Karpas-422 (cell line): ENCODE measurements at regions not wholly inside any gene's neighbourhood (a gene's known extent, or its start where the extent isn't known, plus 50 kb on each side); places are given as distances from the start of the nearest gene placed in this dataset.

Experiments
- DNase-seq: peaks from one replicate; pipeline ENCODE4 v3.0.0-alpha.2; 2015
- H2AFZ ChIP-seq: fragments of 200-600 bp; sonication (generic); 2 replicates; pipeline ENCODE4 v1.6.1; 2014; ENCODE audit warnings: antibody characterized with exemption, low read length, mixed read lengths
- H3K27ac ChIP-seq: fragments of 200-600 bp; sonication (generic); 2 replicates; pipeline ENCODE4 v1.5.1; 2014; ENCODE audit warnings: mild to moderate bottlenecking, low read length, moderate library complexity
- H3K27me3 ChIP-seq: fragments of 200-600 bp; sonication (generic); 2 replicates; pipeline ENCODE4 v1.6.1; 2014; ENCODE audit warnings: low read length, mixed read lengths
- H3K36me3 ChIP-seq: fragments of 200-600 bp; sonication (generic); 2 replicates; pipeline ENCODE4 v1.6.1; 2014; ENCODE audit warnings: low read length, mixed read lengths; ENCODE audit not compliant: insufficient read depth
- H3K4me1 ChIP-seq: fragments of 200-600 bp; sonication (generic); 2 replicates; pipeline ENCODE4 v1.6.1; 2014; ENCODE audit warnings: mild to moderate bottlenecking, low read length, mixed read lengths
- H3K4me2 ChIP-seq: fragments of 200-600 bp; sonication (generic); 2 replicates; pipeline ENCODE4 v1.6.1; 2014; ENCODE audit warnings: low read length, low read depth, mild to moderate bottlenecking; ENCODE audit not compliant: poor library complexity, severe bottlenecking
- H3K4me3 ChIP-seq: fragments of 200-600 bp; sonication (generic); 2 replicates; pipeline ENCODE4 v1.5.1; 2014; ENCODE audit warnings: mild to moderate bottlenecking, antibody characterized with exemption, low read length, mixed read lengths
- H3K79me2 ChIP-seq: fragments of 200-600 bp; sonication (generic); 2 replicates; pipeline ENCODE4 v1.6.1; 2014; ENCODE audit warnings: mild to moderate bottlenecking, low read length, mixed read lengths
- H3K9ac ChIP-seq: fragments of 200-600 bp; sonication (generic); 2 replicates; pipeline ENCODE4 v1.6.0; 2014; ENCODE audit warnings: low read length
- H3K9me2 ChIP-seq: fragments of 200-600 bp; sonication (generic), shearing (Covaris generic); replicated peaks from 2 replicates; pipeline ENCODE4 v1.6.0; 2014; ENCODE audit warnings: mild to moderate bottlenecking, low read length, moderate library complexity; ENCODE audit not compliant: insufficient read depth
- H3K9me3 ChIP-seq: fragments of 300-700, 200-600 bp; sonication (generic); 2 replicates; pipeline ENCODE4 v1.6.1; 2014; ENCODE audit warnings: low read length, mixed read lengths
- H4K20me1 ChIP-seq: fragments of 200-600 bp; sonication (generic); 2 replicates; pipeline ENCODE4 v1.6.1; 2014; ENCODE audit warnings: mild to moderate bottlenecking, antibody characterized with exemption, low read length, low read depth; ENCODE audit not compliant: insufficient read depth

DNA sequence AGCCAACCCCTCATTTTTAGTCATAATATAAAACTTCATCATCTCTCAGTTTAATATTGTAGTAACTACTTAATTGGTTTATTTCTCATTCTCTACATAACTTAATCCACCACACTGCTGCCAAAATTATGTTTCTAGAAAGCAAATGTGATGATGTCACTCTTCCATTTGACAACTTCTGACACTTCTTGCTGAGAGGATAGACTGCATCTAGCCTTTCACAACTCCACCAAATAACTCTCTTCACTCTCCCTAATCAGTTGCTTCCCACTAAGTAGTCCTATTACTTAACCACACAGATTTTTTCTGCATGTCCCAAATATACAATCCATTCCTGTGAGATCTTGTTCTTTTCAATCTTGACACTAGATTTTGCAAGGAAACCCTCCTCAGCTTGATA lies 951.3 kb downstream of the EPHA7 start:
- H3K4me1 ChIP-seq, result no peaks in the 10 kb centered on the region
- H4K20me1 ChIP-seq, result no peaks in the 10 kb centered on the region
- no peak overlapping the region for H2AFZ ChIP-seq
- H3K4me2 ChIP-seq, result no peak overlapping the region
- H3K9ac ChIP-seq, result no peak overlapping the region
- H3K79me2 ChIP-seq, result no peaks in the 10 kb centered on the region
- H3K27ac ChIP-seq, result no peak overlapping the region
- H3K36me3 ChIP-seq, result no peaks in the 10 kb centered on the region
- peaks cover 35% of the 10 kb centered on the region for H3K9me3 ChIP-seq
- H3K27me3 ChIP-seq, result no peaks in the 10 kb centered on the region
- H3K9me2 ChIP-seq, result no peaks in the 10 kb centered on the region
- DNase-seq, result no peak
- H3K4me3 ChIP-seq, result no peak overlapping the region

DNA sequence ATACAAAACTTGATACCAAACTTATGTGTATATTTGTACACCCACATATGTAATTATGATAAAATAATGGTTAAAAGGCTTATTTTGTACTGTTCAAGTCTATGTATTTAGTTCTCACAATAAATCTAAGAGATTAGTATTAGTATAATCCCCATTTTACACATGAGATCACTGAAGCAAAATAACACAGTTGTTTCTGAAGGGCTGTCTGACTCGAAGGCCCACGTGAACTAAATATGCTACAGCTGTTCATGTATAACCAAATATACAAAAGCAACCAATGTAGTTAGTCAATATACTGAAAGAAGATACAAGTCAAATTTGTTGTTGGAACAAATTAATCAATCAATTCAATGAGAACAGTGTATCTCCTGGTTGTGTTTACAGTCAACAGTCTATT lies 959.2 kb downstream of the EPHA7 start:
- Histone ChIP-seq H2AFZ (no peak overlapping the region), H3K4me2 (no peak overlapping the region), H3K9me3 (peaks cover 25% of the 10 kb centered on the region)

GRCh38 chr6:92459606-92460005 lies 959.8 kb downstream of the EPHA7 start:
- H3K9me3 ChIP-seq, result peaks cover 30% of the 10 kb centered on the region
- no peak overlapping the region for H3K27ac ChIP-seq
- H3K9me2 ChIP-seq, result no peaks in the 10 kb centered on the region
- H3K27me3 ChIP-seq, result no peaks in the 10 kb centered on the region
- no peak overlapping the region for H3K9ac ChIP-seq
- H2AFZ ChIP-seq, result no peak overlapping the region
- no peak overlapping the region for H3K4me3 ChIP-seq
- H3K4me2 ChIP-seq, result no peak overlapping the region
- H3K36me3 ChIP-seq, result no peaks in the 10 kb centered on the region
- no peak for DNase-seq
- no peaks in the 10 kb centered on the region for H3K79me2 ChIP-seq
- no peaks in the 10 kb centered on the region for H4K20me1 ChIP-seq
- H3K4me1 ChIP-seq, result no peaks in the 10 kb centered on the region

More for the DNA sequence above, 959.2 kb downstream of the EPHA7 start:
- Histone ChIP-seq H3K79me2 (no peaks in the 10 kb centered on the region), H3K4me1 (no peaks in the 10 kb centered on the region), H3K9me2 (no peaks in the 10 kb centered on the region), H3K27me3 (no peaks in the 10 kb centered on the region), H3K9ac (no peak overlapping the region), H3K4me3 (no peak overlapping the region), H3K36me3 (no peaks in the 10 kb centered on the region), H4K20me1 (no peaks in the 10 kb centered on the region), H3K27ac (no peak overlapping the region)
- DNase-seq, result no peak

DNA sequence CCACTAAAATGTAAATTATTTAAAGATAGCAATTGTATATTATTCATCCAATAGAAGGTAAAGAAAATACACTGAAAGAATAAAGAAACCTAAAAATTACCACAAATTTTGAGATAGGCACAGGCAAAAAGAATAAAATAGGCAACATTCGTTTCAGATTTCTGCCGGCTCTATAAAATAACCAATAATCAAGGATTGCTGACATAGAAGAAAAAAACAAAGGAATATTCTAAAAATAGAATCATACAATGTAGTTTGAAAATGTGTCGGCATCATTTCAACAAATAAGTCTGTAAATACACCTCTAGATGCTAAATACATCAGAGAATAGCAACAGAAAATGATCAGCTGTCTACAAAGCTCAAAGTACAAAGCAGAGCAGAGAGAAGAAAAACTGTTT lies 973.3 kb downstream of the EPHA7 start:
- peaks cover 24% of the 10 kb centered on the region for H3K9me3 ChIP-seq
- no peaks in the 10 kb centered on the region for H3K4me1 ChIP-seq
- no peak overlapping the region for H3K27ac ChIP-seq
- no peaks in the 10 kb centered on the region for H3K36me3 ChIP-seq
- no peak for DNase-seq
- H3K4me3 ChIP-seq, result no peak overlapping the region
- H4K20me1 ChIP-seq, result no peaks in the 10 kb centered on the region
- no peak overlapping the region for H2AFZ ChIP-seq
- no peaks in the 10 kb centered on the region for H3K27me3 ChIP-seq
- H3K4me2 ChIP-seq, result no peak overlapping the region
- no peaks in the 10 kb centered on the region for H3K79me2 ChIP-seq
- no peaks in the 10 kb centered on the region for H3K9me2 ChIP-seq
- H3K9ac ChIP-seq, result no peak overlapping the region

- no peaks in the 10 kb centered on the region for H3K27me3 ChIP-seq
- H3K9me2 ChIP-seq, result no peaks in the 10 kb centered on the region
- H3K9me3 ChIP-seq, result peaks cover 4% of the 10 kb centered on the region
- no peaks in the 10 kb centered on the region for H3K4me1 ChIP-seq
- H2AFZ ChIP-seq, result no peak overlapping the region
- no peak overlapping the region for H3K4me3 ChIP-seq
- H3K4me2 ChIP-seq, result no peak overlapping the region
- DNase-seq, result no peak
- H3K79me2 ChIP-seq, result no peaks in the 10 kb centered on the region
- no peaks in the 10 kb centered on the region for H4K20me1 ChIP-seq
- no peak overlapping the region for H3K9ac ChIP-seq
- H3K27ac ChIP-seq, result no peak overlapping the region
- no peaks in the 10 kb centered on the region for H3K36me3 ChIP-seq
These were observed 985.4 kb downstream of the EPHA7 start for GRCh38 chr6:92433911-92434310.

DNA sequence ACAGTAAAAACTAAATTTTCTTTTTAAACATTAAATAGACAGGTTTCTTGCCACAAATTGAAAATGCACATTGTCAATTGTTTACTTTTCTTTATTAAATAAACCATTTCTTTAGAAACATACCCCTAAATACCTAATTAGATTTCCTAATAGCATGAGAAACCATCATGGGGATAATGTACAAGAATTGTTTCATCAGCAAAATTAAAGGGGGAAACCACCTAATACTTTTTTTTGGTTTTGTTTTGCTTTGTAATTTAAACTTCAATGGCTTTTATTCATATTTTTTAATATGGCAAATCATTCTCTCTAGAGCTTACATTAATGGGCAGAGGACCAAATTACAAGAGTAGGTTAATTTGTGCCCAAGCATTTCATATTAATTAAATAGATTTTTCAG lies 987.9 kb downstream of the EPHA7 start:
- no peak for DNase-seq
- H4K20me1 ChIP-seq, result no peaks in the 10 kb centered on the region
- no peaks in the 10 kb centered on the region for H3K4me1 ChIP-seq
- no peaks in the 10 kb centered on the region for H3K27me3 ChIP-seq
- no peak overlapping the region for H3K4me3 ChIP-seq
- H3K9ac ChIP-seq, result no peak overlapping the region
- H3K79me2 ChIP-seq, result no peaks in the 10 kb centered on the region
- peaks cover 9% of the 10 kb centered on the region for H3K9me3 ChIP-seq
- H3K9me2 ChIP-seq, result no peaks in the 10 kb centered on the region
- no peaks in the 10 kb centered on the region for H3K36me3 ChIP-seq
- no peak overlapping the region for H2AFZ ChIP-seq
- no peak overlapping the region for H3K27ac ChIP-seq
- H3K4me2 ChIP-seq, result no peak overlapping the region

DNA sequence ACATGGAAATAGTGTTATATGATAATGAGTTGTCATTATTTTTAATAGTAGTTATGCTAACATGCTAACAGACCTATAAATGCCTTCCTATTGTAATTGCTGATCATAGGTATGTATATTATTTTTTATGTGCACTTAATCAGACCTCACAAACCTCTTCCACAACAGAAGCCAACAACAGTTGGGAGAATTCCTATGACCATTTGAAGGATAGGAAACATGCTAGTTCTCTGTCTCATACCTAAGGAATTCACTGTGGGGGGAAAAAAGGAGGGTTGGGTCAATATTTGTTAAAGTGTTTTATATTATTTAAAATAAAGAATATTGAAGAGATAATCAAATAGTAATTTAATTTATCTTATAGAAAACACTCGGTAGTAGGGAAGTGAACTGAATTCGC lies 990.9 kb downstream of the EPHA7 start:
- no peaks in the 10 kb centered on the region for H3K27me3 ChIP-seq
- no peak overlapping the region for H3K4me2 ChIP-seq
- no peak overlapping the region for H3K9ac ChIP-seq
- no peak overlapping the region for H3K4me3 ChIP-seq
- H3K9me3 ChIP-seq, result peaks cover 9% of the 10 kb centered on the region
- no peaks in the 10 kb centered on the region for H3K4me1 ChIP-seq
- DNase-seq, result no peak
- H3K79me2 ChIP-seq, result no peaks in the 10 kb centered on the region
- H3K36me3 ChIP-seq, result no peaks in the 10 kb centered on the region
- no peaks in the 10 kb centered on the region for H3K9me2 ChIP-seq
- H4K20me1 ChIP-seq, result no peaks in the 10 kb centered on the region
- no peak overlapping the region for H2AFZ ChIP-seq
- no peak overlapping the region for H3K27ac ChIP-seq

- no peak overlapping the region for H2AFZ ChIP-seq
- no peaks in the 10 kb centered on the region for H3K9me2 ChIP-seq
- no peaks in the 10 kb centered on the region for H3K27me3 ChIP-seq
- no peak overlapping the region for H3K9ac ChIP-seq
- H3K4me2 ChIP-seq, result no peak overlapping the region
- no peaks in the 10 kb centered on the region for H3K36me3 ChIP-seq
- H3K79me2 ChIP-seq, result no peaks in the 10 kb centered on the region
- no peak overlapping the region for H3K27ac ChIP-seq
- no peaks in the 10 kb centered on the region for H4K20me1 ChIP-seq
- peaks cover 9% of the 10 kb centered on the region for H3K9me3 ChIP-seq
- H3K4me1 ChIP-seq, result no peaks in the 10 kb centered on the region
- H3K4me3 ChIP-seq, result no peak overlapping the region
- DNase-seq, result no peak
These were observed 991.9 kb downstream of the EPHA7 start for GRCh38 chr6:92427453-92427852.

DNA sequence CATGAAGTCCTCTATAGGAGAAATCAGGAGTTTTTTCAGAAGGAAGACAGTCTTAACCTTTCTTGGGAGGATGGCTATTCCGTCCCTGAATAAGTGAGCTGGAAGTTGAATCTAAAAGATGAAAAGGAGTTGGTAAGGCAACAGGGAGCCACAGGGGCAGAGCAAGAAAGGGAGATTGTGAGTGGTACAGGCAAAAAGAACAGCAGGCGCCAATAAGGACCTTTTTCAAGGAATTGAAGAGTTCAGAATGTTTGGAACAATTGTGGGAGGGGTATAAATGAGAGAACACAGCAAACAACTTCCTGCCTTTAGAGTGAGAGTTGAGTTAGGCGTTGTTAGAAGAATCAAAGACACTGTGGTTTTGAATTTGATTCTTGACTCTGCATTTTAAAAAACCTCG lies 1003.7 kb downstream of the EPHA7 start:
- Histone ChIP-seq H3K4me2 (no peak overlapping the region), H3K9me3 (peaks cover 12% of the 10 kb centered on the region), H3K4me1 (no peaks in the 10 kb centered on the region), H2AFZ (no peak overlapping the region), H4K20me1 (no peaks in the 10 kb centered on the region), H3K79me2 (no peaks in the 10 kb centered on the region), H3K36me3 (no peaks in the 10 kb centered on the region), H3K9me2 (no peaks in the 10 kb centered on the region), H3K4me3 (no peak overlapping the region), H3K9ac (no peak overlapping the region), H3K27me3 (no peaks in the 10 kb centered on the region), H3K27ac (no peak overlapping the region)
- no peak for DNase-seq
